ENCODE measurements at regions not wholly inside any gene's neighbourhood (a gene's known extent, or its start where the extent isn't known, plus 50 kb on each side); places are given as distances from the start of the nearest gene placed in this dataset.
"Not testable (repeated sequence)": the region's sequence is repeated elsewhere in the genome, so short reads cannot be mapped to it uniquely, and the experiment has no call there.

DNA sequence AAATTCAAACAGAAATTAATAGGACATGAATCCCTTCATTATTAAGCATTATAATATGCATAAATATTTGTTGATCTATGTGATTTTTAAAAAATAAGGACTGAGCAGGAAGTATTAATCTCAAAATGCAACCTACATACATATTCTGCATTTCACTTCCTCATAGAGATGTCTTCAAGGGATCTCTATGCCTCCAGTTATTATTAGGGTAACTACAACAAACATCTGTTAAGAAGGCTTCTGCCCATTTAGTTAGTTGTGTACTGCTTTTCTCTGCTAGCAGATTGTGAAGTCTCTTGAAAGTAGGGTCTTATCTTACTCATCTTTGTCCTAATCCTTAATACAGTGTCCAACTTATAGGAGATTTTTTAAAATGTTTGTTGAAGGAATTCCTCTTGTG lies 414.1 kb downstream of the ACTL7B start:
- DNase-seq: no peak

DNA sequence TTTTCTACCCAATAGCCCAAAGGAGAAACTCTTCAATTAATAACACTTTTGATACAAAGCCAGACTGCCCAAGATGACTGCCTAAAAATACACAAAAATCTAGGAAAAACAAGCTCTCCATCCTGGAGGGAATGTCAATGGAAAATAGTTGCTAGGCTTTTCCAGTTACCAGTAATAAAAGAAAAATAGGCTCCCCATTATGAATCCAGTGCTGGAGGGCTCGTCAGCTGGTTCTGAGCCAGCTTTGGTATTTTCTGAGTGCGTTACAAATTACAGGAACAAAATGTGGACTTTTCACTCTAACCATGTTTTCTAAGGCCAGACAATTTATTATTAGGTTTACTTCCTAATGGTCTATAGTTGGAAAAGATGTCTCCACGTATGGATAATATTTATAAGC lies 414.5 kb downstream of the ACTL7B start:
- DNase-seq: no peak

GRCh38 chr9:108439947-108440346 lies 415.8 kb downstream of the ACTL7B start:
- DNase-seq: no peak

DNA sequence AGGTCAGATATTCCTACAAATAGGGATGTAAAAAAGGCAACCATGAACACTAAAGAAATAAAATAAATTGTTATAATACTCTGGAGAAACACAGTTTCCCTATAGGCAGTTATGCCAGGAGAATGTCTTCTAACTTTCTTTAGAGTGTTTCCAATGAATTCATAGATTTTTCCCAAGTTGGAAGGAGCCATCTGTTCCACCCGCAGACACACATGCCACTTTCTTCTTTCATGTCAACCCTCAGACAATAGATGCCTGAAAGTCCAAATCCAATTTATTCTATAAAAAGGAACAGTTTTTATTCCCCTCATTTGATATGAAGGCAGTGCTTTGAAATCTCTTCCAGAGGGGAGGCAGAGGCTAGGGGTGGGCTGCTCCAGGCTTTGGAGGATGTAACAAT lies 418.1 kb downstream of the ACTL7B start:
- DNase-seq: no peak

GRCh38 chr9:108436448-108436847 lies 419.3 kb downstream of the ACTL7B start:
- no peak for DNase-seq

GRCh38 chr9:108434502-108434901 lies 421.3 kb downstream of the ACTL7B start:
- DNase-seq: no peak

GRCh38 chr9:108434036-108434435 lies 421.8 kb downstream of the ACTL7B start:
- DNase-seq: no peak

- no peak for DNase-seq
Measured at GRCh38 chr9:108430655-108431054, 425.1 kb downstream of the ACTL7B start.

- no peak for DNase-seq
Measured at GRCh38 chr9:108427751-108428150, 428.0 kb downstream of the ACTL7B start.

DNA sequence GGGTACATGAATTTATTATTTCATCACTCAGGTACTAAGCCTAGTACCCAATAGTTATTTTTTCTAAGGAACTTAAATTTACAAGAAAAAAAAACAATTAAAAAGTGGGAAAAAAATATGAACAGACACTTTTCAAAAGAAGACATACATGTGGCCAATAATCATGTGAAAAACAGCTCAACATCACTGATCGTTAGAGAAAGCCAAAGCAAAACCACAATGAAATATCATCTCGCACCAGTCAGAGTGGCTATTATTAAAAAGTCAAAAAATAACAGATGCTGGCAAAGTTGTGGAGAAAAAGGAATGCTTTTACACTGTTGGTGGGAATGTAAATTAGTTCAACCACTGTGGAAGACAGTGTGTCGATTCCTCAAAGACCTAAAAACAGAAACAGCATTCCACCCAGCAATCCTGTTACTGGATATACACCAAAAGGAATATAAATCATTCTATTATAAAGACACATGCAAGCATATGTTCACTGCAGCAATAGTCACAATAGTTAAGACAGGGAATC lies 429.3 kb downstream of the ACTL7B start:
- DNase-seq: not testable (repeated sequence)

- no peak for DNase-seq
Measured at GRCh38 chr9:108423433-108423832, 432.4 kb downstream of the ACTL7B start.

DNA sequence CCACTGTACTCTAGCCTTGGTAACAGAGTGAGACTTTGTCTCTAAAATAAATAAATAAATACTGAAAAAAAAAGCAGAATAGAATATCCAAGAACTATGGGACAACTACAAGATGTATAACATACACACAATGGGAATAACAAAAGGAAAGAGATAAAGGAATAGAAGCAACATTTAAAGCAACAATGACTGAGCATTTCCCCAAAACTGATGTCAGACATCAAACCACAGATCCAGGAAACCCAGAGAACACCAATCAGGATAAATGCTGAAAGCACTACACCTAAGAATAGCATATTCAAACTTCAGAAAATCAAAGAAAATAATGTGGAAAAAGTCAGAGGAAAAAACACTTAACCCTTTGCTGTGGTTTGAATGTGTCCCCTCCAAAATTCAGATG lies 436.4 kb downstream of the ACTL7B start:
- no peak for DNase-seq

GRCh38 chr9:108417726-108418125 lies 438.1 kb downstream of the ACTL7B start:
- no peak for DNase-seq

DNA sequence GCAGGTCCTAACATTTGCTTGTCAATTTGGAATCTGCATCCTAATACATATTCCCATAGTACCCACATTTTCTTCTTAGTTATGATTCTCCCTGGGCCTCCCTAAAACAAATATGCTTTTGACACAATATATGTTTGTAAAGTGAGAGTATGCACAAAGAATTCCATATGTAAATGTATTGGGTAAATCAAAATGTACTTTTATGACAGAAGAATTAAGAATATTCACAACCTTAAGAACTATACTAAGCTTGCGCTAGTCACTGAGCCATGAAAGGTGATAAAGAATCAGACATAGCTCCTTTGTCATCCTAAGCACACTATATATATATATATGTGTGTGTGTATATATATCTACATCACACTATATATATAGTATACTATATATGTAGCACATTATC lies 438.5 kb downstream of the ACTL7B start:
- no peak for DNase-seq

- DNase-seq: no peak
Measured at GRCh38 chr9:108416324-108416723, 439.5 kb downstream of the ACTL7B start.

DNA sequence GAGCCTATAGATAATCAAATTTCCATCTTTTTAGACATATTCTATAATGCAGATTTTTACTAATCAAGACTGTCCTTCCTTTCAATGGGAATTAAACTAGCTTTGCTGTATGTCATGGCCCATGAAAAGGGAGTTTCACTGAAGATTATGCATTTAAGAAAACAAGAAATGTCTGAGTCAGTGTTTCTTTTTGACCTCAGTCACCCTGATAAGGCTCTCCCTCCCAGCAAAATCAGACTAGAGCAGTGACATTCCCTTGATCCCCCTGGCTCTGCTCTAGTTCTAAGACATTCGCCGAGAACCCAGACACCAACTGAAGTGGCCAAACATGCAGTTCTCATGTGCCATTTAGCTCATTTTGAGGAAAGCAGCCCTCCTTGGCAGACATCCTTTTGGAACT lies 442.0 kb downstream of the ACTL7B start:
- DNase-seq: no peak

- DNase-seq: no peak
Measured at GRCh38 chr9:108412755-108413154, 443.0 kb downstream of the ACTL7B start.

- DNase-seq: no peak
Measured at GRCh38 chr9:108411632-108412031, 444.2 kb downstream of the ACTL7B start.

GRCh38 chr9:108410161-108410560 lies 445.6 kb downstream of the ACTL7B start:
- DNase-seq: no peak

GRCh38 chr9:108400297-108400696 lies 455.5 kb downstream of the ACTL7B start:
- no peak for DNase-seq

DNA sequence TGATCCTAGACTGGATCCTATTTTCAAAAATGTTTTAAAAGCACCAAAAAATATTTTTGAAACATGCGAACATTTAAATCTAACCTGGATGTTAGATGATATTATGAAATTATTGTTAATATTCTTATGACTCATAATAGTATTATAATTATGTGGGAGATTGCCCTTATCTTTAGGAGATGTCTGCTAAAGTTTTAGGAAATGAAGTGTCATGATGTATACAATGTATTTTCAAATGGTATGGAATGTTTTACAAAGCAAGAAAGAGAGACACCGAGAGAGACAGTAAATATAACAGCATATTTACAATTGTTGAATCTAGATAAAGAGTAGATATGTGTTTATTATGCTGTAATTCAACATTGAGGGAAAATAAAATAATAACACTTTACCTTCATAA lies 455.9 kb downstream of the ACTL7B start:
- no peak for DNase-seq

DNA sequence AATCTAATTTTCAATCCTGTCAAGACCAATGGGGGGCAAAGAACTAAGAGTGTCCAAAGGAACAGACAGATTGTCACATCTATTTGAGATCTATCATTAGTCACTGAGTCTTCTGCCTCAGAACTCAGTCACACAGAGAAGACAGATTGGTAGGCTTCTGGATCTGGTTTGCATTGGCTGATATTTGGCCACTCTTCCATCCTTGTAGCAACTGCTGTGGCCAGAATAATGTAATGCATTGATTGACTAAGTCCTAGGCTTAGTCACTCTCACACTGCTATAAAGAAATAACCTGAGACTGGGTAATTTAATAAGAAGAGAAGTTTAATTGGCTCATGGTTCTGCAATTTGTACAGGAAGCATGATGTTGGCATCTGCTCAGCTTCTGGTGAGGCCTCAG lies 458.5 kb downstream of the ACTL7B start:
- DNase-seq: no peak

DNA sequence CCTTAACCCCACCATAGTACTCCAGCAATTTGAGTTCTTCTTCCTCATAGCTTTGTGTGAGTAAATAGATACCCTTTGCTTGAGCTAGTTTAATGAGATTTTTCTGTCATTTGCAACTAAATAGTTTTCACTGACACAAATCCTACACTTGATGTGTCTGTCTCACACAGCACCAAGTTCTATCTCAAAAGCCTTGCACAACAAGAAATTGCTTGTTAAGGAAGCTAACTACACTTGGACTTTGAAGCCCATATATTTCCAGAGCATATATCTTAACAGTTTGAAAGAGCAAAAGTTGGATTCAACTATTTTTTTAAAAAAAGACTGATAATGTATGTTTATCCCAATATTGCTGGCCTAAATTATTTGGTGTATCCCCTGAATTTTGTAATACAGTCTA lies 459.2 kb downstream of the ACTL7B start:
- no peak for DNase-seq

- no peak for DNase-seq
Measured at GRCh38 chr9:108396193-108396592, 459.6 kb downstream of the ACTL7B start.

- DNase-seq: no peak
Measured at GRCh38 chr9:108395421-108395820, 460.4 kb downstream of the ACTL7B start.

- DNase-seq: no peak
Measured at GRCh38 chr9:108394726-108395125, 461.1 kb downstream of the ACTL7B start.

Data from stimulated activated CD4-positive, alpha-beta T cell treated with anti-CD3 and anti-CD28 coated beads, Interleukin-2, amount 100 ng/mL, for 24 hours (primary cell).